ENCODE measurements at regions not wholly inside any gene's neighbourhood (a gene's known extent, or its start where the extent isn't known, plus 50 kb on each side); places are given as distances from the start of the nearest gene placed in this dataset.

GRCh38 chr7:17534348-17534747, 235.9 kb downstream of the AHR start:
- Mint-ChIP-seq H3K4me3 (ENCODE audit: unreplicated experiment) (no peak overlapping the region), H3K36me3 (ENCODE audit: unreplicated experiment) (peaks cover 1% of the 10 kb centered on the region), H3K27me3 (ENCODE audit: unreplicated experiment) (no peaks in the 10 kb centered on the region), H3K9me3 (ENCODE audit: unreplicated experiment) (peaks cover 3% of the 10 kb centered on the region), H3K27ac (ENCODE audit: unreplicated experiment) (peak overlapping the region; percentile 14), H3K4me1 (ENCODE audit: unreplicated experiment) (peaks cover 40% of the 10 kb centered on the region)
- no peak for TF ChIP-seq CTCF (IDR thresholded peaks at IDR 0.05)
- DNase-seq (ENCODE audit: extremely low spot score, unreplicated experiment): no peak

GRCh38 chr7:17535776-17536175, 237.3 kb downstream of the AHR start:
- peaks cover 1% of the 10 kb centered on the region for H3K36me3 Mint-ChIP-seq (ENCODE audit: unreplicated experiment)
- no peak overlapping the region for H3K4me3 Mint-ChIP-seq (ENCODE audit: unreplicated experiment)
- no peak for DNase-seq (ENCODE audit: extremely low spot score, unreplicated experiment)
- H3K4me1 Mint-ChIP-seq (ENCODE audit: unreplicated experiment): peaks cover 37% of the 10 kb centered on the region
- no peaks in the 10 kb centered on the region for H3K27me3 Mint-ChIP-seq (ENCODE audit: unreplicated experiment)
- TF ChIP-seq CTCF (IDR thresholded peaks at IDR 0.05): no peak
- no peak overlapping the region for H3K27ac Mint-ChIP-seq (ENCODE audit: unreplicated experiment)
- H3K9me3 Mint-ChIP-seq (ENCODE audit: unreplicated experiment): peaks cover 3% of the 10 kb centered on the region

- no peak overlapping the region for H3K4me3 Mint-ChIP-seq (ENCODE audit: unreplicated experiment)
Observed at GRCh38 chr7:17544401-17544800, 245.9 kb downstream of the AHR start.

GRCh38 chr7:17545348-17545747, 246.9 kb downstream of the AHR start:
- DNase-seq (ENCODE audit: extremely low spot score, unreplicated experiment): no peak
- H3K27me3 Mint-ChIP-seq (ENCODE audit: unreplicated experiment): no peaks in the 10 kb centered on the region
- H3K4me1 Mint-ChIP-seq (ENCODE audit: unreplicated experiment): peaks cover 55% of the 10 kb centered on the region
- H3K4me3 Mint-ChIP-seq (ENCODE audit: unreplicated experiment): no peak overlapping the region
- H3K36me3 Mint-ChIP-seq (ENCODE audit: unreplicated experiment): peaks cover 2% of the 10 kb centered on the region
- peak overlapping the region; percentile 19 for H3K27ac Mint-ChIP-seq (ENCODE audit: unreplicated experiment)
- TF ChIP-seq CTCF (IDR thresholded peaks at IDR 0.05): no peak
- H3K9me3 Mint-ChIP-seq (ENCODE audit: unreplicated experiment): peaks cover 6% of the 10 kb centered on the region

More at GRCh38 chr7:17544401-17544800, 245.9 kb downstream of the AHR start:
- TF ChIP-seq CTCF (IDR thresholded peaks at IDR 0.05): no peak
- H3K27me3 Mint-ChIP-seq (ENCODE audit: unreplicated experiment): no peaks in the 10 kb centered on the region
- H3K4me1 Mint-ChIP-seq (ENCODE audit: unreplicated experiment): peaks cover 61% of the 10 kb centered on the region
- peaks cover 2% of the 10 kb centered on the region for H3K36me3 Mint-ChIP-seq (ENCODE audit: unreplicated experiment)
- peak overlapping the region; percentile 85 for H3K27ac Mint-ChIP-seq (ENCODE audit: unreplicated experiment)
- H3K9me3 Mint-ChIP-seq (ENCODE audit: unreplicated experiment): peaks cover 6% of the 10 kb centered on the region
- DNase-seq (ENCODE audit: extremely low spot score, unreplicated experiment): no peak

- DNase-seq (ENCODE audit: extremely low spot score, unreplicated experiment): no peak
- no peak overlapping the region for H3K4me3 Mint-ChIP-seq (ENCODE audit: unreplicated experiment)
- H3K27me3 Mint-ChIP-seq (ENCODE audit: unreplicated experiment): no peaks in the 10 kb centered on the region
- H3K36me3 Mint-ChIP-seq (ENCODE audit: unreplicated experiment): peaks cover 2% of the 10 kb centered on the region
- no peak for TF ChIP-seq CTCF (IDR thresholded peaks at IDR 0.05)
- H3K9me3 Mint-ChIP-seq (ENCODE audit: unreplicated experiment): peaks cover 6% of the 10 kb centered on the region
- peaks cover 46% of the 10 kb centered on the region for H3K4me1 Mint-ChIP-seq (ENCODE audit: unreplicated experiment)
- H3K27ac Mint-ChIP-seq (ENCODE audit: unreplicated experiment): peak overlapping the region; percentile 6
Observed at GRCh38 chr7:17546189-17546588, 247.7 kb downstream of the AHR start.
